GM23248 (cell line): ENCODE measurements at regions not wholly inside any gene's neighbourhood (a gene's known extent, or its start where the extent isn't known, plus 50 kb on each side); places are given as distances from the start of the nearest gene placed in this dataset.
A peak's percentile ranks its signal among the peaks of the same experiment; 100 is the strongest.

Source experiments
- DNase-seq: peaks from one replicate; pipeline ENCODE4 v3.0.0-alpha.2; 2015
- H2AFZ ChIP-seq: fragments of 200-600 bp; sonication (generic); 2 replicates; pipeline ENCODE4 v1.6.1; 2016; ENCODE audit warnings: antibody characterized with exemption
- H3F3A ChIP-seq: fragments of 200-600 bp; sonication (generic); 2 replicates; pipeline ENCODE4 v1.6.1; 2016; ENCODE audit warnings: mild to moderate bottlenecking, antibody characterized with exemption, mixed run types; ENCODE audit not compliant: insufficient read depth
- H3K27ac ChIP-seq: fragments of 200-600 bp; sonication (generic); 2 replicates; pipeline ENCODE4 v1.5.1; 2016; ENCODE audit warnings: mild to moderate bottlenecking
- H3K27me3 ChIP-seq: fragments of 200-600 bp; sonication (generic); replicated peaks from 2 replicates; pipeline ENCODE4 v1.6.1; 2016; ENCODE audit warnings: mild to moderate bottlenecking; ENCODE audit not compliant: insufficient read depth
- H3K36me3 ChIP-seq: fragments of 200-600 bp; sonication (generic); 2 replicates; pipeline ENCODE4 v1.6.1; 2016; ENCODE audit warnings: low read depth, mild to moderate bottlenecking
- H3K4me1 ChIP-seq: fragments of 200-600 bp; sonication (generic); 2 replicates; pipeline ENCODE4 v1.6.1; 2016; ENCODE audit warnings: mild to moderate bottlenecking; ENCODE audit not compliant: insufficient read depth
- H3K4me2 ChIP-seq: fragments of 200-600 bp; sonication (generic); one replicate; pipeline ENCODE4 v1.6.1; 2016; ENCODE audit warnings: mild to moderate bottlenecking; ENCODE audit not compliant: unreplicated experiment
- H3K4me3 ChIP-seq: fragments of 200-600 bp; sonication (generic); 2 replicates; pipeline ENCODE4 v1.5.1; 2016; ENCODE audit warnings: mild to moderate bottlenecking
- H3K79me2 ChIP-seq: fragments of 200-600 bp; sonication (generic); 2 replicates; pipeline ENCODE4 v1.6.1; 2016; ENCODE audit warnings: mild to moderate bottlenecking; ENCODE audit not compliant: insufficient read depth
- H3K9ac ChIP-seq: fragments of 200-600 bp; sonication (generic); 2 replicates; pipeline ENCODE4 v1.6.1; 2016; ENCODE audit warnings: mild to moderate bottlenecking
- H3K9me2 ChIP-seq: fragments of 200-600 bp; sonication (generic); 2 replicates; pipeline ENCODE4 v1.6.1; 2016; ENCODE audit warnings: mixed run types, mild to moderate bottlenecking, moderate library complexity; ENCODE audit not compliant: insufficient read depth
- H3K9me3 ChIP-seq: fragments of 200-600 bp; sonication (generic); one replicate; pipeline ENCODE4 v1.6.1; 2017; ENCODE audit warnings: low read depth
- H4K20me1 ChIP-seq: fragments of 200-600 bp; sonication (generic); 2 replicates; pipeline ENCODE4 v1.6.0; 2016; ENCODE audit not compliant: insufficient read depth
- EZH2 ChIP-seq: fragments of 200-600 bp; sonication (generic); IDR thresholded peaks from 2 replicates; pipeline ENCODE4 v1.6.1; 2018; ENCODE audit warnings: antibody characterized with exemption, mild to moderate bottlenecking; ENCODE audit not compliant: insufficient read depth, poor library complexity, severe bottlenecking
- EZH2phosphoT487 ChIP-seq: fragments of 200-600 bp; sonication (generic); IDR thresholded peaks from 2 replicates; pipeline ENCODE4 v1.6.1; 2018; ENCODE audit warnings: antibody characterized with exemption, moderate library complexity, mild to moderate bottlenecking, low read depth; ENCODE audit not compliant: insufficient read depth
- WGBS, 2 experiments: methylation state at CpG; one replicate each; pipeline ENCODE4 v1.1.6; 2015 to 2017; ENCODE audit warnings: low lambda C conversion rate in 2 of 2, low coverage in 1 of 2; ENCODE audit errors: missing lambda C conversion rate in 2 of 2; 5-methylcytosine and 5-hydroxymethylcytosine counted together
- in situ Hi-C: fragments of 300-500 bp; cut with MboI; formaldehyde crosslinking; loops from 2 replicates; pipeline ENCODE4 v1.15.0; 2020

DNA sequence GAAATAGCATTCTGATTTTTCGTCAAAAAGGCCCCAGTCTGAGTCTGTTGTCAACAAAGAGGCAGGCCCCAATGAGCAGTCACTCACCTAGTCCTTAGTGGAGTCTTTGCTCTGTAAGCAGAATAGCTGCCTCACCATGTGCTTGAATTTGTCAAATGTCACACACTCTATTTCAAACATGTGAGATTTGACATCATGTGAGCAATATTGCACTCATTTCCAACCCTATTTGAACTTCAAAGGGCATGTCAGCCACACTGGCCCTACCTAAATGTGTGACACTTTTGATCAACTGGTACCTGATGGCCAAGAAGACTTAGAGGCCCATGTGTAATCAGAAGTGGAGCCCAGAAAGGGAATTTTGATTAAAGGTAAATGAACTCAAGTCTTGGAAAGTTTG, 59.4 kb upstream of the PLAC1 start:
- H3F3A ChIP-seq: peaks cover 9% of the 10 kb centered on the region; the same call in 1 of the 2 replicates
- no peak for DNase-seq
- no peaks in the 10 kb centered on the region for H3K79me2 ChIP-seq
- H3K27me3 ChIP-seq: no peaks in the 10 kb centered on the region
- H2AFZ ChIP-seq: no peak overlapping the region
- no peak overlapping the region for H3K4me3 ChIP-seq
- H3K9me2 ChIP-seq: no peaks in the 10 kb centered on the region
- no peak overlapping the region for H3K9ac ChIP-seq
- H3K27ac ChIP-seq: peak overlapping the region; percentile 63; the same call in 1 of the 2 replicates
- TF ChIP-seq EZH2 (no peak), EZH2phosphoT487 (no peak)
- H3K4me2 ChIP-seq: no peak overlapping the region
- no peaks in the 10 kb centered on the region for H4K20me1 ChIP-seq
- peaks cover 13% of the 10 kb centered on the region for H3K4me1 ChIP-seq
- in situ Hi-C loops: no loop called here
- no peaks in the 10 kb centered on the region for H3K9me3 ChIP-seq
- no peaks in the 10 kb centered on the region for H3K36me3 ChIP-seq
- WGBS, 2 experiments: 100% methylated on average over 1 of the region's 1 CpG; no CpG with 5 or more reads in 1 of the 2 experiments

DNA sequence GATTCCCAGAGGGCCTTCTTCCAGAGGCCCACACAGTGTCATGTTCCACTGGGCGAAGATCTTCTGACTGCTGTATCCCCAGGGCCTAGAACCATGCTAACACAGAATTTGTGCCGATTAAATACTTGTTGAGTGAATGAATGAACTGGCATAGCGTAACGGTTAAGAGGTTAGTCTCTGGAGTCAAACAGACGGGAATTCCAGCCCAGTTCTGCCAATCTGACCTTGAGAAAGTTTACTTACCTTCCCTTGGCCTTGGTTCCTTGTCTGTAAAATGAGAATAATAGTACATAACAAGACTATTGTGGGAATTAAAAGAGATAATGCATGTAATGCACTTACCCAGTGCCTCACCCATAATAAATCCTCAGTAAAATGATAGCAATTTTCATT, 58.3 kb upstream of the PLAC1 start:
- Histone ChIP-seq H3K79me2 (no peaks in the 10 kb centered on the region), H2AFZ (no peak overlapping the region), H3K9me2 (no peaks in the 10 kb centered on the region), H3K4me3 (no peak overlapping the region), H3K4me1 (peaks cover 14% of the 10 kb centered on the region), H3K27me3 (no peaks in the 10 kb centered on the region), H3K36me3 (no peaks in the 10 kb centered on the region), H3K4me2 (no peak overlapping the region), H4K20me1 (no peaks in the 10 kb centered on the region), H3K27ac (no peak overlapping the region), H3K9me3 (no peaks in the 10 kb centered on the region), H3F3A (peaks cover 9% of the 10 kb centered on the region; the same call in 1 of the 2 replicates), H3K9ac (no peak overlapping the region)
- no peak for TF ChIP-seq EZH2phosphoT487
- TF ChIP-seq EZH2: no peak
- in situ Hi-C loops: no loop called here
- DNase-seq: no peak
- 97 to 99% methylated on average over 5 of the region's 5 CpGs for WGBS, 2 experiments

DNA sequence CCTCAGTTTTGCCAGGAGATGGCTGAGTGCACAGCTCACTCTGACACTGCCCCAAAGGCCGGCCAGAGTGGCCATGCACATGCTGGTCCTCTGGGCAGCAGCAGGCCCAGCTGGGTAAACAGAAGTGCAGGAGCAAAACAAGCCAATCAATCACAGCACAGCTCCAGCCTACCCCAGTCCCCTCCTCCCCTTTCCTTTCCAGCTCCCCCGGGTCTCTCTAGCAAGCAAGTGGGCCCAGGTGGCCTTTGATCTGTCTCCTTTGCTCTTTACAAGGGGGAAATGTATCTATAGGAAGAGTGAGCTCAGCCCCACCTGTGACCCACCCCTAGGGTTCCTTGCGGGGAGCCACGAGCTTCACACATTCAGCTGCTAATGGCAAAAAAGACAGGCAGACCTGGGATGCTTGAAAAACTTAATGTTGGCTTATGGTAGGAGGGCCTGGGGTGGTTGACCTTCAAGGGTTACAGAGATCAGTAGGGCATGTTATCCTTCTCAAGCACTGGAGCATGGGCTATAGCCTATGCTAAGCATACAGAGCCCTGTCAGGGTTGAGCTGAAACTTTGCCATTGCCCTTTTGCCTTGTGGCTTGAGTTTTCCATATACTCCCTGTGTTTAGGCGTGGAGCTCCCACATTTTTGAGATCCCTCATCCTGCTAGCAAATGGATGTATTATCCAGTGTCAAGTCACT, 57.8 kb upstream of the PLAC1 start:
- no peak for TF ChIP-seq EZH2phosphoT487
- no peak for TF ChIP-seq EZH2
- H3K36me3 ChIP-seq: no peaks in the 10 kb centered on the region
- in situ Hi-C loops: no loop called here
- H2AFZ ChIP-seq: no peak overlapping the region
- no peak overlapping the region for H3K4me3 ChIP-seq
- H3K9ac ChIP-seq: no peak overlapping the region
- no peaks in the 10 kb centered on the region for H3K27me3 ChIP-seq
- WGBS, 2 experiments: 96 to 100% methylated on average over 4 to 5 of the region's 5 CpGs
- peaks cover 19% of the 10 kb centered on the region for H3K4me1 ChIP-seq
- no peaks in the 10 kb centered on the region for H4K20me1 ChIP-seq
- no peaks in the 10 kb centered on the region for H3K9me3 ChIP-seq
- H3K27ac ChIP-seq: no peak overlapping the region
- no peak for DNase-seq
- H3K4me2 ChIP-seq: no peak overlapping the region
- H3F3A ChIP-seq: peaks cover 9% of the 10 kb centered on the region; the same call in 1 of the 2 replicates
- no peaks in the 10 kb centered on the region for H3K9me2 ChIP-seq
- H3K79me2 ChIP-seq: no peaks in the 10 kb centered on the region

DNA sequence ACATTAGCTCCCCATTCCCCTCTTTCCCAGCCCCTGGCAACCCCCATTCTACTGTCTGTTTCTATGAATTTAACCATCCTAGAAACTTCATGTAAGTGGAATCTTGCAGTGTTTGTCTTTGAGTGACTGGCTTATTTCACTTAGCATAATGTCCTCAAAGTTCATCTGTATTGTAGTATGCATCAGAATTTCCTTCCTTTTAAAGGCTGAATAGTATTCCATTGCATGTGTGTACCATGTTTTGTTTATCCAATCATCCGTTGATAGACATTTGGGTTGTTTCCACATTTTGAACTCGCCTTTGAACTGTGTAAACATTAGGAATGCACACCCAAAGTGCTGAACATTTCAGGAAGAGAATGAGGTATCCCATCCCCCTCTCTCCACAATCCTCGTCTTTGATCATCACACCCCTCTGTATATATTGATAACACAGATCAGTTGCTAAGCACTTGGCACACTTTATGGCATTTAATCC, 56.4 kb upstream of the PLAC1 start:
- DNase-seq: no peak
- Histone ChIP-seq H3K9me3 (no peaks in the 10 kb centered on the region), H3K4me3 (no peak overlapping the region), H3K4me2 (no peak overlapping the region), H3K27ac (no peak overlapping the region), H3K27me3 (no peaks in the 10 kb centered on the region), H3K36me3 (no peaks in the 10 kb centered on the region), H3K9ac (no peak overlapping the region), H3K4me1 (peaks cover 19% of the 10 kb centered on the region), H2AFZ (no peak overlapping the region), H3K9me2 (no peaks in the 10 kb centered on the region), H4K20me1 (no peaks in the 10 kb centered on the region), H3F3A (peaks cover 9% of the 10 kb centered on the region; the same call in 1 of the 2 replicates), H3K79me2 (no peaks in the 10 kb centered on the region)
- 91 to 98% methylated on average over 3 of the region's 3 CpGs for WGBS, 2 experiments
- TF ChIP-seq EZH2phosphoT487: no peak
- in situ Hi-C loops: no loop called here
